ENCODE measurements at regions not wholly inside any gene's neighbourhood (a gene's known extent, or its start where the extent isn't known, plus 50 kb on each side); places are given as distances from the start of the nearest gene placed in this dataset.

- Histone ChIP-seq H3K27me3 (replicated peaks; ENCODE audit: insufficient read depth) (no peaks in the 10 kb centered on the region), H3K27ac (peak overlapping the region; percentile 80), H3K9me2 (ENCODE audit: insufficient read depth) (no peaks in the 10 kb centered on the region), H3K36me3 (ENCODE audit: low read depth) (no peaks in the 10 kb centered on the region), H3K79me2 (ENCODE audit: insufficient read depth) (no peaks in the 10 kb centered on the region), H3K9me3 (ENCODE audit: low read depth) (no peaks in the 10 kb centered on the region), H3K4me3 (no peak overlapping the region), H3K4me2 (ENCODE audit: unreplicated experiment) (peak overlapping the region; percentile 70), H4K20me1 (ENCODE audit: insufficient read depth) (no peaks in the 10 kb centered on the region), H3K4me1 (ENCODE audit: insufficient read depth) (peaks cover 64% of the 10 kb centered on the region), H3F3A (ENCODE audit: insufficient read depth) (peaks cover 54% of the 10 kb centered on the region), H3K9ac (peak overlapping the region; percentile 31; the same call in 1 of the 2 replicates), H2AFZ (no peak overlapping the region)
- in situ Hi-C loops (cut with MboI): loop anchor here (25.0 kb wide), 1 partner anchor 416 kb away; no protein-coding TSS in a partner anchor
- peak; percentile 96 for DNase-seq
- TF ChIP-seq EZH2 (IDR thresholded peaks at IDR 0.05; ENCODE audit: insufficient read depth, poor library complexity, severe bottlenecking) (no peak), EZH2phosphoT487 (IDR thresholded peaks at IDR 0.05; ENCODE audit: insufficient read depth, low read depth) (no peak)
- 20 to 22% methylated on average over 4 of the region's 4 CpGs for WGBS, 2 experiments (ENCODE audit: low coverage in 1 of 2, low lambda C conversion rate in 2 of 2, missing lambda C conversion rate in 2 of 2)
These were observed 134.2 kb upstream of the RND3 start for GRCh38 chr2:150621526-150622213.

- H3F3A ChIP-seq (ENCODE audit: insufficient read depth): peaks cover 49% of the 10 kb centered on the region
- no peaks in the 10 kb centered on the region for H3K36me3 ChIP-seq (ENCODE audit: low read depth)
- peak overlapping the region; percentile 31 for H3K9ac ChIP-seq
- peak; percentile 62 for DNase-seq
- no peak overlapping the region for H2AFZ ChIP-seq
- no peaks in the 10 kb centered on the region for H3K9me3 ChIP-seq (ENCODE audit: low read depth)
- H4K20me1 ChIP-seq (ENCODE audit: insufficient read depth): no peaks in the 10 kb centered on the region
- peaks cover 64% of the 10 kb centered on the region for H3K4me1 ChIP-seq (ENCODE audit: insufficient read depth)
- in situ Hi-C loops (cut with MboI): loop anchor here (25.0 kb wide), 1 partner anchor 416 kb away; no protein-coding TSS in a partner anchor
- 64 to 67% methylated on average over 6 of the region's 6 CpGs for WGBS, 2 experiments (ENCODE audit: low coverage in 1 of 2, low lambda C conversion rate in 2 of 2, missing lambda C conversion rate in 2 of 2)
- peak overlapping the region; percentile 80 for H3K27ac ChIP-seq
- no peaks in the 10 kb centered on the region for H3K79me2 ChIP-seq (ENCODE audit: insufficient read depth)
- peak overlapping the region; percentile 70 for H3K4me2 ChIP-seq (ENCODE audit: unreplicated experiment)
- no peak overlapping the region for H3K4me3 ChIP-seq
- H3K9me2 ChIP-seq (ENCODE audit: insufficient read depth): no peaks in the 10 kb centered on the region
- no peak for TF ChIP-seq EZH2phosphoT487 (IDR thresholded peaks at IDR 0.05; ENCODE audit: insufficient read depth, low read depth)
- TF ChIP-seq EZH2 (IDR thresholded peaks at IDR 0.05; ENCODE audit: insufficient read depth, poor library complexity, severe bottlenecking): no peak
- H3K27me3 ChIP-seq (replicated peaks; ENCODE audit: insufficient read depth): no peaks in the 10 kb centered on the region
These were observed 133.4 kb upstream of the RND3 start for GRCh38 chr2:150620855-150621254.

DNA sequence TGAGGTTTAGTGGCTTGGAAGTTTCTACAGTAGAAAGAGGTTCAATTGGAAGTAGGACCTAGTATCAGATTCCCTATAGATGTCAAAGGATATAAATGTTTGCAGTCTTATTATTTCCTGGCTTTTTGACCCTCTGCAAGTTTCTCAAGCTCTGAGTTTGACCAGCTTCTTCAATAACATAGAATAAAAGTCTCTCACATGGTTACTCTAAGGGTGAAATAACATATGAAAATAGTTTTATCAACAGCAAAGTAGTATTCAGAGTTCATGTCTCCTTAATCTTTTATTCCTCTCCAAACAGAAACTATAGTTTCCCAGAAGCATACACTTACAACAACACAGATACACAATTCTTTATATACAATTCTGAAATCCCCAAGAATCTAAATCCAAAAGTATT lies 132.9 kb upstream of the RND3 start:
- H3K27ac ChIP-seq: peak overlapping the region; percentile 80
- no peak overlapping the region for H2AFZ ChIP-seq
- H3K4me2 ChIP-seq (ENCODE audit: unreplicated experiment): peak overlapping the region; percentile 70
- DNase-seq: no peak
- in situ Hi-C loops (cut with MboI): loop anchor here (25.0 kb wide), 1 partner anchor 417 kb away; no protein-coding TSS in a partner anchor
- peaks cover 59% of the 10 kb centered on the region for H3K4me1 ChIP-seq (ENCODE audit: insufficient read depth)
- no peak for TF ChIP-seq EZH2phosphoT487 (IDR thresholded peaks at IDR 0.05; ENCODE audit: insufficient read depth, low read depth)
- TF ChIP-seq EZH2 (IDR thresholded peaks at IDR 0.05; ENCODE audit: insufficient read depth, poor library complexity, severe bottlenecking): no peak
- H4K20me1 ChIP-seq (ENCODE audit: insufficient read depth): no peaks in the 10 kb centered on the region
- H3K9me3 ChIP-seq (ENCODE audit: low read depth): no peaks in the 10 kb centered on the region
- H3K79me2 ChIP-seq (ENCODE audit: insufficient read depth): no peaks in the 10 kb centered on the region
- H3K36me3 ChIP-seq (ENCODE audit: low read depth): no peaks in the 10 kb centered on the region
- no peaks in the 10 kb centered on the region for H3K9me2 ChIP-seq (ENCODE audit: insufficient read depth)
- peak overlapping the region; percentile 31 for H3K9ac ChIP-seq
- no peaks in the 10 kb centered on the region for H3K27me3 ChIP-seq (replicated peaks; ENCODE audit: insufficient read depth)
- H3F3A ChIP-seq (ENCODE audit: insufficient read depth): peaks cover 45% of the 10 kb centered on the region
- H3K4me3 ChIP-seq: 0 out of 2 replicates have a peak overlapping the region, but pooled peaks have one; percentile 15

GRCh38 chr2:150619607-150620330 lies 132.3 kb upstream of the RND3 start:
- Histone ChIP-seq H3K9me2 (ENCODE audit: insufficient read depth) (no peaks in the 10 kb centered on the region), H3K9ac (peak overlapping the region; percentile 31), H3K27me3 (replicated peaks; ENCODE audit: insufficient read depth) (no peaks in the 10 kb centered on the region), H2AFZ (0 out of 2 replicates have a peak overlapping the region, but pooled peaks have one; percentile 23), H3K9me3 (ENCODE audit: low read depth) (no peaks in the 10 kb centered on the region), H3F3A (ENCODE audit: insufficient read depth) (peaks cover 39% of the 10 kb centered on the region), H3K79me2 (ENCODE audit: insufficient read depth) (no peaks in the 10 kb centered on the region), H4K20me1 (ENCODE audit: insufficient read depth) (no peaks in the 10 kb centered on the region), H3K4me1 (ENCODE audit: insufficient read depth) (peaks cover 53% of the 10 kb centered on the region), H3K36me3 (ENCODE audit: low read depth) (no peaks in the 10 kb centered on the region), H3K27ac (peak overlapping the region; percentile 80), H3K4me3 (peak overlapping the region; percentile 15; the same call in 1 of the 2 replicates), H3K4me2 (ENCODE audit: unreplicated experiment) (peak overlapping the region; percentile 70)
- WGBS, 2 experiments (ENCODE audit: low coverage in 1 of 2, low lambda C conversion rate in 2 of 2, missing lambda C conversion rate in 2 of 2): 15 to 20% methylated on average over 5 of the region's 5 CpGs
- peak; percentile 80 for DNase-seq
- in situ Hi-C loops (cut with MboI): loop anchor here (10.0 to 25.0 kb wide), 2 partner anchors 418 to 1025 kb away; no protein-coding TSS in a partner anchor
- no peak for TF ChIP-seq EZH2 (IDR thresholded peaks at IDR 0.05; ENCODE audit: insufficient read depth, poor library complexity, severe bottlenecking)
- TF ChIP-seq EZH2phosphoT487 (IDR thresholded peaks at IDR 0.05; ENCODE audit: insufficient read depth, low read depth): no peak
